HG03097 (cell line): ENCODE measurements at regions not wholly inside any gene's neighbourhood (a gene's known extent, or its start where the extent isn't known, plus 50 kb on each side); places are given as distances from the start of the nearest gene placed in this dataset.
"Not testable (repeated sequence)": the region's sequence is repeated elsewhere in the genome, so short reads cannot be mapped to it uniquely, and the experiment has no call there.

ENCODE experiments used
- ATAC-seq: cut with Tn5 transposase; IDR thresholded peaks from one replicate; pipeline ENCODE4 v1.9.1; 2021; ENCODE audit not compliant: unreplicated experiment, low FRiP score

DNA sequence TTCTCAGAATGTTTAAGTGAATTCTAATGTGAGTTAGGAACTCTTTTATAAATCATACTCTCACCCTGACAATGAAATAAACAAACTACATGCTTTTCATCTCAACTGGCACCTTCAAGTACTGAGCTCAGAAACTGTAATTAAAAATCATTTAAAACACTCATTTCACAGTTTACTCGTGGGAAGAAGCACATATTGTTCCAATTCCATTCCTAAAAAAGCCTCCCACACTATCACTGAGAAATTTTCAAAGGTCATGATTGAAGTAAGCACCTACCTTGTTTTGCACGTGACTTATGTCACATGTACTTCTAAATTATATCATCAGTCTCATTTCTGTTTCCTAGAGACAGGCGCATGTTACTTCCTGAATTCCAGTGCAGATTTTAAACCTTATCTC is 678.1 kb upstream of the SLC8A1 start:
- no peak for ATAC-seq

DNA sequence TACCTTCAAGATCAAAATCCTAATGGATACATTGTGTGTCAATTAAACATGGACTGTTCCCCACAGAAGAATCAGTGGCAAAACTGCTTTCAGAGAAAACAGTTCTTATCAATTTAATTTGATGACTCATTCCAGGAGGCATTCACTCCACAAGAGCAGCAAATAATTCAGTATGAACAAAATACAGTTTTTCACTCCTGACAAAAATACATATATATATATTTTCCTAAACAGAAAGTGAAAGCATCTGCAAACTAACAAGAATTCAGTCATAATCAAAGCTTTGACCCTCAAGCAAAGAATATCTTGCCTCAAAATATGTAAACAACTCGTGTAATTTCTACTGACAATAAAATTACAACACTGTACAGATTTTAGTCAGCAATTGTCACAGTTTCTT is 685.1 kb upstream of the SLC8A1 start:
- no peak for ATAC-seq

GRCh38 chr2:41141146-41141791 is 689.4 kb upstream of the SLC8A1 start:
- ATAC-seq = no peak

GRCh38 chr2:41142478-41142877 is 690.6 kb upstream of the SLC8A1 start:
- no peak for ATAC-seq

- no peak for ATAC-seq
Observed at GRCh38 chr2:41145066-41145465, 693.2 kb upstream of the SLC8A1 start.

GRCh38 chr2:41149054-41149453 is 697.2 kb upstream of the SLC8A1 start:
- ATAC-seq = no peak

GRCh38 chr2:41151746-41152145 is 699.9 kb upstream of the SLC8A1 start:
- ATAC-seq = no peak

DNA sequence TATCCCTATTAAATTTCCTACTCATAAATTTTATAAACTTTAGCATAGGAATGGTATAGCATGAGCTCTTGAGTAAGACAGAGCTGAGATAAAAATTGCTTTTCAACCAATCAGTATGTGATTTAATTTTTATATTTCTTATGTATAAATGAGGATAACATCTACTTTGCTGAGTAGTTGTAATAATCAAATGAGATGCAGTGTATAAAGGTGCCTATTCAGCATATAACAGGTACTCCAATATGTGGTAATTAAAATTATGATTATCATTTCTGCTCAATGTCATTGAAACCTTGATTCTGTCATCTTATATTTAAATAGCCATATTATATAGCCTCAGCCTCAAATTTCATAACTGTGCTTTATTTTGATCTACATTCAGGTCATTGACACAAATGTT is 700.4 kb upstream of the SLC8A1 start:
- no peak for ATAC-seq

DNA sequence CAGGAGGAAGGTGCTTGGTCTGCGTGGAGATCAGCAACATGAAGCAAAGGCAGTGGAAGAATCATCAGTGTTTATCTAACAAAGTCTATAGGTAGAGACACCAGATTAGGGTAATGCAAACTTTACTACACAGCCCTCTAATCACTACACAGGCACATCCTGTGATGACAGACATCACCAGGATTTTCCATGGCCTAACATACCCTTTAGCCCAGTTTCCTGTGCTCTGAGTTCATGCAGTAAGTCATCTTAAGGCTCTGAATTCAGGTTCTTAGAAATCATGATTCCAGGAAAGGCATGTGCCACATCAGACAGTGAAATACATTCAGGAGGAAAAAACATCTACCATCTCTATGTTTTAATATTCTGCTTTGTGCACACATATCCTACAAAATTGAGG is 708.5 kb upstream of the SLC8A1 start:
- no peak for ATAC-seq

GRCh38 chr2:41167014-41167413 is 715.1 kb upstream of the SLC8A1 start:
- no peak for ATAC-seq

DNA sequence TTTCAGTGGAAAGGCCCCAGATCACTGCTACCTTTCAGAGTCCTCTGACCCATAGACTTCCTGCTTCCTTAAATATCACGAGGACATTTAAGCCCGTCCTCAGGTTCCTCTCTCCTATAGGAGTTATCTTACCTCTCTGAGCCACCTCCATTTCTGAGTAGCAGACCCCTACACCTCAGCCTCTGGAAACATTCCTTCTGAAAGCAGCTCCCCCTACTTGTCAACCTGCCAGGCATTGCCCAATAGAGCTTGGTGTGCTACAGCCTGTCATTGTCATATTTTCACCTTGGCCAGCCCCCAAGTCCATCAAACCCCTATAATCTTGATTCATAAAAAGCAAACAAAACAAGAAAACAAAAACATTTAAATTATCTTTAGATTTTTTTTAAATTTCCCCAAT is 717.9 kb upstream of the SLC8A1 start:
- ATAC-seq = no peak

- no peak for ATAC-seq
Observed at GRCh38 chr2:41170589-41170988, 718.7 kb upstream of the SLC8A1 start.

DNA sequence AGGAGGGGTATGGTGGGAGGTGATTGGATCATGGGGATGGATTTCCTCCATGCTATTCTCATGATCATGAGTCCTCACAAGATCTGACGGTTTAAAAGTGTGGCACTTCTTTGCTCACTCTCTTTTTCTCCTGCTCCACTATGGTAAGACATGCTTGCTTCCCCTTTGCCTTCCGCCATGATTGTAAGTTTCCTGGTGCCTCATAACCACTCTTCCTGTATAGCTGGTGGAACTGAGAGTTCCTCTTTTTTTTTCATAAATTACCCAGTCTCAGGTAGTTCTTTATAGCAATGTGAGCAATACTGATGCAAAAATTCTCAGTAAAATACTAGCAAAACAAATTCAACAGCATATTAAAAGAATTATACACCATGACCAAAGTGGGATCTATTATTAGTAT is 728.5 kb upstream of the SLC8A1 start:
- ATAC-seq = no peak

DNA sequence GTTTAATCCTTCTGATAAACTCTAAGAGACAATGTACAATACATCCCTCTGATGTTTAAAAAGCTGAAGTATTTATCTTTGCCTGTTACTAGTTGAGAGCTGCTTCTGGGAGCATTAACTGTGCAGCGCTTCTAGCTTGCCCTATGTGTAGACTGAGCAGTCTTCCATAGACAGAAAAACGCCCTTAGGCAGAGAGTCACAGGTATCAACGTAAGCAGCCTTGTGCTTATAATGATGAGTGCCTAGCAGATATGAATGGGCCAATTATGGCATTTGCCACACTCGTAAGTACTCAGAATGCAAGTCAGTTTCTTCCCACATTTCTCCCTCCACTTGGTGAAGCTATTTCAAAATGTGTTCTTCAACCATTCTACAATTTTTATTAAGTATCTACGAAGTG is 731.1 kb upstream of the SLC8A1 start:
- ATAC-seq = no peak

- ATAC-seq = no peak
Observed at GRCh38 chr2:41187376-41188122, 735.7 kb upstream of the SLC8A1 start.

DNA sequence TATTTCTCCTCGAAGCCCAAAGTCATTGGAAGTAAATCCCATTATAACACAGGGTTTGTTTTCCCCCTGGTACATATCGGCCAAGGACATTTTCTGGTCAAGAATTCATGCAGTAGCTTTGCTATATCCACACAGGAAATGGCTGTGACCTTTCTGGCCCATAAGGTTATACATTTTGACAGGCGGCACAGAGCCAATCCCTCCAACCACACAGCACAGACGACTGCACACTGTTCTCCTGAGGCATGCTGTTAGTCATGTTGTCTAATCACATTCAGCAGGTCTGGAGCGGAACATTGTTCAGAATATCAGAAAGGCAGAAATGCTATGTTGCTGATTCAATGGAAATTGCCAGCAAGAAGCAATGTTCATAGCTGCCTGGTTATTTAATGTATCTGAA is 742.3 kb upstream of the SLC8A1 start:
- ATAC-seq = no peak

DNA sequence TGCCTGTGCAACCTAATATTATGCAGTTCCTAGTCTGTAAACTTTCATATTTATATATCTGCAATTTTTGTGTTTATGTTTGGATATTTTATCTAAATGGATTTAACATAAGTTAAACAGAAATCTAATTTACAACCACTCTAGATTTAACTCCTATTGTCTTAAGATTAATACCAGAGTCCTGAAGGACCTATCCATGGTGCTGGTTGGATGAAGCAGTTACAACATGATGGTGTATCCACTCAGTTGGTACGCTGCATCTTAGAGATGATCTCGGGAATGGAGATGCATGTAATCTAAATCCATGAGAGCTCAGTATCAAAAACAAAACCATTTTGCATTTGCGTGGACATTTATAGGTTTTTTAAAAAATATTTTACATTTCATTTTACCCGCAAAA is 745.9 kb upstream of the SLC8A1 start:
- no peak for ATAC-seq

DNA sequence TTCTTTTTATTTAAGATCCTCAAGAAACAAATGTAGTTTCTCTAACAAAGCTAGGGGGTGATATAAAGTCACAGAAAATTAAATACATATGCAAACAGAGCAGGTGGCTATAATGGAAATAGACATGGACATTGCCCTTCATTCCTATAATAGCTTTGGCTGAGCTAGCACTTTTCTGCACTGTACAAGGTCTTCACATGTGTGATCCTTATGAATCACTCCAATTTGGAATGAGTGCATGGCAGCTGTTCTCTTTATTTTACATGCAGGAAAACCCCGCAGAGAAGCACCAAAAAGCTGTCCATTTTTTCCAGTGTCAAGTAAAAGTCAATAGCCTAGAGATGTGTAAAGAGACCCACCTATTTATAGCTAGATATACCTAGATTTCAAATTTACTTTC is 747.4 kb upstream of the SLC8A1 start:
- ATAC-seq = no peak

DNA sequence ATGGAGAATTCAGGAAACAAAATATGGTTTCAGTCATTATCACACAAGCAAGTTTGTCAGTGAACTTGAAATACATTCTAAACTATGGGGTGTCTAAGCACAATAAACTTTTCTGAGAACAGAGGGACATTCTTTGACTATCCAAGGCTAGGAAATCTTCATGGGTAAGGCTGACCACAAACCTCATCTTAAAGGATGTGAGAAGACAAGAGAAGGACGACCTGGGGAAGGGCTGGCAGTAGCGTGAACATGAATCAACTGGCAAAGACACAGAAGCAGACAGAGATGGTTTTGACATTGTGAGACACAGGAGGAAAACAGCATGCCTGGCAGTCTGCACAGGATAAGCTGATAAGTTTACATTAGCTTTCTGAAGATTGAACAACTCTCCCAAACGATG is 752.4 kb upstream of the SLC8A1 start:
- ATAC-seq = no peak

GRCh38 chr2:41206004-41206403 is 754.1 kb upstream of the SLC8A1 start:
- ATAC-seq = no peak

- no peak for ATAC-seq
Observed at GRCh38 chr2:41207578-41207977, 755.7 kb upstream of the SLC8A1 start.

DNA sequence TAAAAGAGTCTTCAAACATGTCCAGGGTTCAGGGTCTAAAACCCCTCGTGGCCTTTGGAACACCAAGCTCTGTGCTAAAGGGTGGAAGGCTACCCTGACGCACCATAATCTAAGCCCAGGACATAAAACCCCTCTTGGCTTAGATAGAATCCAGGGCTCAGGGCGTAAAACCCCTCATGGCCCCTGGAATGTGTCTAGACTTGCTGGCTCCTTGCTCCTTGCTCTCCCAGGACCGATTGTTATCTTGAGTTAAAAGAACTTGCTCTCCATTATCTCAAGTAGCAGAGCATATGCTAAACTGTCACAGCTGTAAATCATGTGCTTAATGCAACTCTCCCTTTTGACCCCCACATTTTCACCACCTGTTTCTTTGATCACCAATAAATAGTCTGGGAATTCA is 758.1 kb upstream of the SLC8A1 start:
- not testable (repeated sequence) for ATAC-seq
